GM19455 (cell line): ENCODE measurements at regions not wholly inside any gene's neighbourhood (a gene's known extent, or its start where the extent isn't known, plus 50 kb on each side); places are given as distances from the start of the nearest gene placed in this dataset.

Experiments used
- ATAC-seq: cut with Tn5 transposase; IDR thresholded peaks from one replicate; pipeline ENCODE4 v1.9.1; 2021; ENCODE audit not compliant: unreplicated experiment

- no peak for ATAC-seq
Observed at GRCh38 chr9:81214975-81215374, 474.4 kb downstream of the TLE1 start.

GRCh38 chr9:81213456-81213855, 475.9 kb downstream of the TLE1 start:
- no peak for ATAC-seq

DNA sequence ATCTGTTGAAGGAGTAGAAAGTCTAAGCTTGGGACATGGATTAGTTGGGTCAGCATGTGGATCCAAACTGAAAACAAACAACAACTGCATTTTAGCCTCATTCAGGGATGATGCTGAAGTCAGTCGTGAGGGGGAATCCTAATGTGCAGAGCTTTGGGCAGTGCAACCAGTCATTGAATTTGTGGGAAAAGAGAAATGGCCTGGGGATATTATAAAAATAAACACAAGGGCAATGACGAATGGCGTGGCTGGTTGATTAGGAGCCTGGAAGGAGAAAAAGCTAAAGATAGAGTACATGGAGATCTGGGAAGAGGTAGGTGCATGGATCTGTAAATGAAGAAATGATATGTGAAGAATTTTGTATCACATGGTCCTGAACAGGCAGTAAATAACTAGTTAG, 477.6 kb downstream of the TLE1 start:
- no peak for ATAC-seq

DNA sequence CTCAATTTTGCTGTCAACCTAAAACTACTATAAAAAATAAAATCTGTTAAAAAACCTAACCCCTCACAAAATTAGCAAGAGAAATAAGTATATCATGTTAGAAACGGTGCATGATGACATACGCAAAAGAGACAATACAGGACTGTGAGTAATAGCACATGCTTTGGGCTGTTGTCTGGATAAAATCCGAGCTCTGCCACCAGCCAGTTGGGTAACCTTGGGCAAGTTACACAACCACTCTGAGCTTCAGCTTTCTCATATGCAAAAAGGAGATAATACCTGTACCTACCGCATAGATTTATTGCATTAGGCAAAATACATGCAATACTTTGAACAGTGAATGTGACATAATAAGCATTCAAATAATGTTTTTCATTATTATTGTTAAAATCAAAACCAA, 481.7 kb downstream of the TLE1 start:
- no peak for ATAC-seq

GRCh38 chr9:81202292-81202691, 487.1 kb downstream of the TLE1 start:
- ATAC-seq, result no peak

DNA sequence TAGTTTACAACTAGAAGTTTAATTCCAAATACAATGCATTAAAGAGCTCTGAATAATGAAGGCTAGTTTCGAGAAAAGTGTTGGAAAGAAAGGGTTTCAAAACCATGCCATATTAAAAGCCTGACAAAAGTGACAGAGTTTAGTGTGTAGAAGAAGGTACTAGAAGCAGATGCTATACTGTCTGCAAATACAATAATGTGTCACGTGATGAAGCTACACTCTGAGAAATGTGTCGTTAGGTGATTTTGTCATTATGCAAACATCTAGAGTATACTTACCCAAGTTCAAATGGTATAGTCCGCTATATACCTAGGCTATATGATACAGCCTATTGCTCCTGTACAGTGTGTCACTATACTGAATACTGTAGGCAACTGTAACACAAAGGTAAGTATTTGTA, 494.1 kb downstream of the TLE1 start:
- ATAC-seq, result no peak

GRCh38 chr9:81193362-81194339, 495.7 kb downstream of the TLE1 start:
- ATAC-seq, result no peak

DNA sequence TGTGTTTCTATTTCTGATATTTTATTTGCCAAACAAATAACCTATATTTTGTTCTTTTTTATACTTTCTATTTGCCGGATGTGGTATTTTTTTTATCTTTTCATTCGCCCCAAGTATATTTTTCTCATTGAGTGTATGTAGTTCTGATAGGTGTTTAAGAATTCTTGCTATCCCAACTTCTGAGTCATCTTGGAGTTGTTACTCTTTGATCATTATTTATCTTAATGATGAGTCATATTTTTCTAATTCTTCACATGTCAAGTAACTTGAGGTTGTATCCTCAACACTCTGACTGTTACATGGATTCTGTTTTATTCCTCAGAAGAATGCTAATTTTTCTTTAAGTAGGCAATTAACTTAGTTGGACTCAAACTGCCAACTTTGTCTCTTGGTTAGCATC, 498.1 kb downstream of the TLE1 start:
- no peak for ATAC-seq

- ATAC-seq, result no peak
Observed at GRCh38 chr9:81190659-81191058, 498.7 kb downstream of the TLE1 start.

GRCh38 chr9:81183761-81184160, 505.6 kb downstream of the TLE1 start:
- ATAC-seq, result no peak

DNA sequence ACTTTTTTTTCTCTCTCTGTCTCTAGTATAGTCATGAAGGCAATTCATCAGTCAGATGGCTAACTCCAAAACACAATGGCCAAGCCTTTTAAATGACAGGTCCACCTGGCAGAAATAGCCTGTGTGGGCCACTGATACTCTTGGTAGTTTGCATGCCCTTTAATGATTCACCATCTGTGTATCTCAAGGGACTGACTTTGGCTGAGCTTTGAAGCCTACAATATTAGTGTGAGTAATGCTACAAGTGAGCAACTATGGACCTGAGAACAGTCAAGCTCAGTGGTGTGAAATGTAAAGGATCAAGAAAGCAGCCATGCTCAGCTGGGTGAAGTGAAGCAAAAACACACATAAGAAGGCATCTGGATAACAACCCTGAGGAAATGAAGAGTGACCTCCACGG, 506.9 kb downstream of the TLE1 start:
- ATAC-seq, result no peak

DNA sequence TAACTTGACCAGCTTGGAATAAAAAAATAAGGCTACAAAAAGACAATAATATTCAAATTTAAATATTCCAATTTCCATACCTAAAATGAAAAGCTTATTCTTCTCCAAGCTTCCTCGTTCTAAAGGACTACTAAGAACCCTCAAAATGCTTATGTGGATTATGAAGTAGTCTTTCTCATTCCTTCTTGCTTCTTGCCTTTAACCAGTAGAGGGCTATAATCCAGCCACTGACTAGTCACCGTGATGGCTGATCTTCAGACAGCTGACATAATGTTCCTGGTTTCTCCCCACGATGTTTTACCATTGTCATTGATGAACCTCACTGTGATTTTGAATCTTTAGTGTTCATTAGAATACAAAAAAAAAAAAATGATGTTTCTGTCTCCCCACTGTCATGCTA, 515.3 kb downstream of the TLE1 start:
- no peak for ATAC-seq

- ATAC-seq, result no peak
Observed at GRCh38 chr9:81171689-81172088, 517.7 kb downstream of the TLE1 start.

- ATAC-seq, result no peak
Observed at GRCh38 chr9:81162361-81162760, 527.0 kb downstream of the TLE1 start.

DNA sequence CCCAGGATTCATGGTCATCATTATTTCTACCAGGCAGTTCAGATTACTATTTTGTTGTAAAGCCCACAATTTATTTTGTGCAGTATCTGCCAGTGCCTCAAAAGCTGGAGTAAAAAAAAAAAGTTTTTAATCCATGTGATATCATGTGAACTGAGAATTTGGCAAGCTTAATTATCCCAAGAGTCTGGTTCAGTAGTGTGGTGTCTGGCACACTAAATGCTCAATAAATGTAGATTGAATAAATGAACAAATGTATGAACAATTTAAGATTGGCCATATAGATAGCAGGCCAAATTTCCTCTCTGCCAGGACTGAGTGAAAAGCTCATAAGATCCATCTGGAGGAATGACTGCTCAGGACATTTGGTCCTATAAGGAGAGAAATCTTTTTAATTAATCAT, 533.0 kb downstream of the TLE1 start:
- no peak for ATAC-seq

DNA sequence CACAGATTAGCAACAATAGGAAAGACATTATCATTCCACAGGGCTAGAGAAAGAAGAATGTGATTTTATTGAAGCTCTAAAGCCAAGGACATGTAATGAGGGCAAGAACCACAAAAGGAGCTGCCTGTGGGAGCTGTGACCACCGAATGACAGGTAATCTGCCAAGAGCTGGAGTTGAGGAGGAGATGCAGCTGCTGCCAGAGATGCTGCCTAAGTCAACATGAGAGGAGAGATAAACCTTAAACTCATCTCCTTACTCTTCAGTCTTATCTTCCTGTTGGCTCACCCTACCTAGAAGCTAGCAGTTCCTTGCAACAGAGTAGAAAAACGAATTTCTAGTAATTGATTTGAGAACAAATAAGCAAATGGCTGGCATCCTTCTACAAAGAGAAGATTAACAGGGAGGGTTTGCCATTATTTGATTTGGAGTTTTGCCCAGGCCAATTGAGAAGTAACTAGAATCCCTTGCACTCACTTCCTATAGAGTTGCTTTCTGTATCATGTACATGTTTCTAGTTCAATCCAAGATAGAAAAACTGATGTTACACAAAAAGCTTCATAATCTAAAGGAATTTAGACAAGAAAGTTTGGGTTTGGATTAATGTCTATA, 539.2 kb downstream of the TLE1 start:
- no peak for ATAC-seq

DNA sequence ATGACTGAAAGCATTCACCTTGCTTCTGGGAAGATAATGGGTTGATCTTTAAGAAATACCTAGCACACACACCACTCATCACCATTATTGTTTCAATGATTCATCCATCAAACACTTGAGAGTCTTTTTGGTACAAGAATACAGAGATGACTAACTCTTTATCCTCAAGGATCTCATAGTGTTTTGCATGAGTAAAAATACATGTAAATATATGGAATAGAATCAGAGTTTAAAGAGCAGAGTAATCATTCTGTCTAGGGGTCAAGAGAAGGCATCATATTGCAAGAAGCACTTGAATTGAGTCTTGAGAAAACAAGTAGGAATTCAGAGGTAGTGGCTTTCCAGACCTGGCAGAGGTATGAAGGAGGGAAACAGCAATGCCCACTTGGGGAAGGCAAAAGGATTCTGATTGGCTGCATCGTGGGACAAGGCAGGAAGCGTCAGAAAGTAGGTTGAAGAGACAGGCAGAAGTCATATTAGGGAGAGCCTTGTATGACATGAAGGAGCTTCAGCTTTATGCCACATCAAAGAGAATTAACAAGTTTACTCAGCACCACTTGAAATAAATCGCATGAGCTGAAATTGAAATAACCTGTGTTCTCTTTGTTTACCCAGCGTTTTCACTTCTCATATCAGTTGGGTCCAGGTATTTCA, 542.5 kb downstream of the TLE1 start:
- no peak for ATAC-seq

GRCh38 chr9:81146241-81146640, 543.1 kb downstream of the TLE1 start:
- ATAC-seq, result no peak

DNA sequence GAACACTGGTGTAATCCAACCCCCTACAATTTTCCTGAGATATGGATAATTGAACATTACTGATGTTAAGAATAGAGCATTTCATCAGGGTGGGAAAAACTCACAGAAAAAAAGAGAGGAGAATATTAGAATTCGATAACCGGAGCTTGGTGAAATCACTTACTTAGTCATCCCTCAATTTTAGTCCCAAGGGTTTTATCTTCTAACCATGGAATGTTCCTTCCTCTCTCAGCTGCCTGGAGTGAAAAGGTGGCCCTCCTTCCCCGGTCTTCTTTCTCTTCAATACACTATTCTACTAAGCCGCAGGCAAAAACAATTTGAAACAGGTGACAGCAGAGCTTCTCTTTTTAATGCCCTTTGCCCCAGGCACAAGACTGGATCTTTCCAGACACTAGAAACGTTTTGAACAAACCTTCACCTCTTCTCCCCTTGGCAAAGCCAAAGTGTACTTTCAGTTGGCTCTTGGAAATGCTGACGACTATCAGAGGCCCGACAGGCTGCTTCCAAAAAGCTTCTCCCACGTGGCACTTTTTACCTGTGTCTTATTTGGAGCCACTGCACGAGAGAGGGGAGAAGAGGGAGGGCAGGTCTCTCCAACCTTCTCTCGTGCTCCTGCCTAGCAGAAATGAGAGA, 543.9 kb downstream of the TLE1 start:
- ATAC-seq, result no peak

DNA sequence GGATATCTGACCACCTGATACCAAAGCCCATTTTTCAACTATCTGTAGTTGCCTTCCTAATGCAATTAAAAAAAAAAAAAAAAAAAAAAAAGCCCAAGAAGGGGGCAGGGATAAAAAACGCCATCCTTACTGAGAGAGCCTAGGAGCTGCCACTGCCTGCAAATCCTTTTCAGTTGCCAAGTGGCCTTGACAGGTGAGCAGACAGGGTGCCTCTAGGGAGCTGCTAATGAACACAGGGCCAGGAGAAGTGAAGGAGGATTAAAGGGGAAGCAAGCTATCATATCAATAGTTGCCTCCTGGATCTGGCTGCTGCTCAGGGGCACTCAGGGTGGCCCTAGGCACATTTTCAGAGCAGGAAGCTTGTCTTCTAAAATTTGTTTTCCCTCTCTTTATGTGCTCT, 547.4 kb downstream of the TLE1 start:
- no peak for ATAC-seq

DNA sequence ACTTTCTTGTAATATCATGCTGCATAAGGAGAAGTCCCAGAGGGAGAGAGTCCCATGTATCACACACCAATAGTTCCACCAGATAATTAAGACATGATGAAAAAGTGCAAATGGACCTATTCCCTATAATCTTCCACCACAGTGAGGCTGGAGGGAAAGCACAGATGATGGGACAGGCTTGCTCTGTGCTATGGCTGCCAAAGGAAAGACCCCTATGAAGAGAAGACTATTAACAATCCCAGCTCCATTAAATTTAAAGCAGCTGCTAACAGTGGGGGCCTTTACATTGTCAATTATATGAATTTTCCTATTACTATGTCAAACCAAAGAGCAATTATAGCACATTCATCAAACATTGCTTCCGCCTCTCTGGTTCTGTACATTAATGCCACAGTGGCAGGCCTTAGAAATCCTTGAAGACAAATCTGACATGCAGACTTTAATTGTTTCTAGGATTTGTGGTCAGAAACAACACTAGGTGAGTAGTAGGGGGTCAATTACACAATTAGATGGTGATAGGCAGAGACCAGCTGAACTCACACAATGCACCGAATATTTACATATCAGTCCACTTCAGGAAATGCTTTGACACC, 551.3 kb downstream of the TLE1 start:
- ATAC-seq, result no peak
